K562 (cell line): ENCODE measurements at regions not wholly inside any gene's neighbourhood (a gene's known extent, or its start where the extent isn't known, plus 50 kb on each side); places are given as distances from the start of the nearest gene placed in this dataset.

ENCODE experiments used
- ATAC-seq: fragments of 200-7000 bp; cut with Tn5 transposase; 3 replicates; pipeline ENCODE4 v1.9.1; 2020; ENCODE audit warnings: moderate library complexity
- BruUV-seq: library from RNA; stranded (reverse); fragments of 400-500 nt; replicated peaks from 2 replicates; lab custom pipeline; 2021; lab: Mats Ljungman, UMichigan
- CTCF ChIA-PET: fragments of 300-600 bp; formaldehyde crosslinking; extraction: SDS; loops from one replicate; lab custom pipeline; 2021; ENCODE audit warnings: low intra/inter-chr PET ratio; lab: Yijun Ruan, JAX
- POLR2A ChIA-PET: fragments of 300-600, 350-650 bp; sonication (Branson Sonifier 250); formaldehyde crosslinking; extraction: SDS; loops from one replicate; lab custom pipeline; 2021; ENCODE audit warnings: antibody characterized with exemption, inconsistent platforms; lab: Yijun Ruan, JAX
- DNase-seq, 4 experiments: peaks; one replicate each; pipeline versions ENCODE4 v3.0.0 to v3.0.0-alpha.2; 2011 to 2018; ENCODE audit warnings: low spot score in 3 of 4, mixed read lengths in 3 of 4; ENCODE audit errors: extremely low read depth in 1 of 4
- FAIRE-seq: peaks from 2 replicates; lab custom pipeline; 2011; peaks lifted over from hg19 to GRCh38; lab: Jason Lieb, UNC
- H2AFZ ChIP-seq: 2 replicates; pipeline ENCODE4 v1.6.0; 2011; ENCODE audit warnings: low read depth, low read length, control low read depth, inconsistent platforms
- H3K27ac ChIP-seq: fragments of 200-600 bp; 3 replicates; pipeline ENCODE4 v1.8.0; 2011; ENCODE audit warnings: low read depth, mild to moderate bottlenecking, control low read depth, inconsistent platforms, low read length, moderate library complexity, mixed read lengths; ENCODE audit errors: extremely low read depth
- H3K27me3 ChIP-seq, 2 experiments: fragments of 300-600 bp in 1 of 2; 2 replicates in 1 of 2; 3 replicates in 1 of 2; pipeline versions ENCODE4 v1.6.0 to v1.8.0; 2011; ENCODE audit warnings: inconsistent platforms in 2 of 2, low read length in 2 of 2, mild to moderate bottlenecking in 1 of 2, mixed read lengths in 1 of 2, moderate library complexity in 1 of 2; ENCODE audit not compliant: control insufficient read depth in 2 of 2, insufficient read depth in 2 of 2
- H3K36me3 ChIP-seq: fragments of 300-600 bp; 3 replicates; pipeline ENCODE4 v1.8.0; 2011; ENCODE audit warnings: mild to moderate bottlenecking, low read length, inconsistent platforms; ENCODE audit not compliant: control insufficient read depth, insufficient read depth
- H3K4me1 ChIP-seq, 2 experiments: fragments of 200-600 bp in 1 of 2; replicated peaks in 1 of 2; 2 replicates in 1 of 2; 3 replicates in 1 of 2; pipeline versions ENCODE4 v1.5.1 to v1.8.0; 2011; ENCODE audit warnings: inconsistent platforms in 2 of 2, low read length in 2 of 2, mild to moderate bottlenecking in 1 of 2, mixed read lengths in 1 of 2, moderate library complexity in 1 of 2; ENCODE audit not compliant: control insufficient read depth in 2 of 2, insufficient read depth in 2 of 2
- H3K4me2 ChIP-seq: 2 replicates; pipeline ENCODE4 v1.6.1; 2011; ENCODE audit warnings: low read length, control low read depth, inconsistent platforms, mixed read lengths; ENCODE audit not compliant: insufficient read depth
- H3K4me3 ChIP-seq: fragments of 200-600 bp; sonication (generic), shearing (Covaris generic); 2 replicates; pipeline ENCODE4 v1.5.1; 2016; ENCODE audit warnings: control low read depth, inconsistent platforms
- H3K79me2 ChIP-seq: fragments of 200-600 bp; 3 replicates; pipeline ENCODE4 v1.8.0; 2011; ENCODE audit warnings: low read length, inconsistent platforms; ENCODE audit not compliant: control insufficient read depth, insufficient read depth
- H3K9ac ChIP-seq, 2 experiments: 2 replicates each; pipeline versions ENCODE4 v1.6.0 to v1.6.1; 2011; ENCODE audit warnings: low read depth in 2 of 2, low read length in 2 of 2, control low read depth in 1 of 2, inconsistent platforms in 1 of 2, mild to moderate bottlenecking in 1 of 2, mixed read lengths in 1 of 2; ENCODE audit not compliant: insufficient read depth in 1 of 2
- H3K9me1 ChIP-seq: one replicate; pipeline ENCODE4 v1.6.0; 2011; ENCODE audit warnings: inconsistent platforms, mild to moderate bottlenecking, low read length, moderate library complexity; ENCODE audit not compliant: control insufficient read depth, insufficient read depth
- H3K9me3 ChIP-seq: replicated peaks from 2 replicates; pipeline ENCODE4 v1.5.1; 2011; ENCODE audit warnings: low read depth, low read length, inconsistent platforms; ENCODE audit not compliant: control insufficient read depth, insufficient read depth
- H4K20me1 ChIP-seq: replicated peaks from 2 replicates; pipeline ENCODE4 v1.6.1; 2011; ENCODE audit warnings: low read length, inconsistent platforms, mixed read lengths; ENCODE audit not compliant: control insufficient read depth, insufficient read depth
- BRD9 ChIP-seq: fragments of 450-650 bp; IDR thresholded peaks from 2 replicates; pipeline ENCODE4 v1.6.1; 2018; ENCODE audit warnings: low read depth; ENCODE audit not compliant: partially characterized antibody
- CHCHD3 ChIP-seq: fragments of 250-450 bp; sonication (Bioruptor Pico); IDR thresholded peaks from 2 replicates; pipeline ENCODE4 v2.1.2; 2022; ENCODE audit warnings: mild to moderate bottlenecking
- GTF2A2 ChIP-seq: IDR thresholded peaks from 2 replicates; pipeline ENCODE4 v1.6.1; 2016; ENCODE audit warnings: mild to moderate bottlenecking, missing genetic modification characterization, missing compliant biosample characterization
- JUND ChIP-seq, 2 experiments: IDR thresholded peaks; 2 replicates in 1 of 2; 3 replicates in 1 of 2; pipeline ENCODE4 v1.6.1; 2011; ENCODE audit warnings: borderline replicate concordance in 2 of 2, low read depth in 2 of 2, low read length in 2 of 2, improper control_type of control experiment in 1 of 2, missing biosample characterization in 1 of 2, missing genetic modification characterization in 1 of 2, missing genetic modification reagents in 1 of 2
- POLR2G ChIP-seq: fragments of 200-400 bp; formaldehyde crosslinking; IDR thresholded peaks from 2 replicates; pipeline ENCODE4 v1.6.1; 2017; ENCODE audit warnings: low read depth, mild to moderate bottlenecking, antibody characterized with exemption, low read length, moderate library complexity
- PRPF4 ChIP-seq: fragments of 200-400 bp; formaldehyde crosslinking; IDR thresholded peaks from one replicate; pipeline ENCODE4 v1.6.1; 2017; ENCODE audit warnings: low read length, low read depth, mild to moderate bottlenecking; ENCODE audit not compliant: insufficient read depth, poor library complexity, severe bottlenecking
- PTTG1 ChIP-seq: fragments of 450-650 bp; IDR thresholded peaks from 2 replicates; pipeline ENCODE4 v1.6.1; 2016; ENCODE audit warnings: low read depth, mild to moderate bottlenecking, missing genetic modification characterization, missing compliant biosample characterization
- STAT5A ChIP-seq: IDR thresholded peaks from 2 replicates; pipeline ENCODE4 v1.6.1; 2012; ENCODE audit warnings: low read length, inconsistent platforms, borderline replicate concordance
- ZNF561 ChIP-seq: fragments of 450-650 bp; formaldehyde crosslinking; conservative IDR thresholded peaks from 2 replicates; pipeline ENCODE4 v1.4.0; 2020; ENCODE audit warnings: mild to moderate bottlenecking, moderate library complexity
- WGBS: fragments of 100-300 bp; shearing (Covaris generic); methylation state at CpG from one replicate; pipeline ENCODE4 v1.1.6; 2016; ENCODE audit warnings: low coverage, mixed read lengths; ENCODE audit not compliant: insufficient coverage; ENCODE audit errors: missing lambda C conversion rate; 5-methylcytosine and 5-hydroxymethylcytosine counted together
- in situ Hi-C: fragments of 300-500 bp; cut with MboI; formaldehyde crosslinking; loops from 4 replicates; pipeline ENCODE4 v1.15.0; 2018; ENCODE audit warnings: inconsistent platforms, mixed read lengths
- intact Hi-C: fragments of 100-400 bp; cut with micrococcal nuclease; formaldehyde crosslinking; loops from 2 replicates; pipeline ENCODE4 v1.14.2; 2022

DNA sequence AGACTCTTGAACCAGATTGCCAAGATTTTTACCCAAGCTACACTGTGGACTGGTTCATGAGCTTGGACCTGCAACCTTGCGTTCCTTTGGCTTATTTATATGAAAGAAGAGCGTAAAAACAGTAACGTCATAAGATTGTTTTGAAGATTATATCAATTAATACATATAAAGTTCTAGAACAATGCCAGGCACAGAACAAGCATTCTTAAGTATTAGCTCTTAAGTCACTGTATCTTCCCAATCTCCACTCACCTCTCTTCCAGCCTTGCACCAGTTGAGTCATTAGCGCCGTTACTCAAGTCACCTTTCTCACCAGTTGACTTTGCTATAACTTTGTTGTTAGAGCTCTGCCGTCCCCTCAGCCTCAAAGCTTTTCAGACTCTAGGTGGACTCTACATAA, 415.7 kb downstream of the PLK2 start:
- BruUV-seq: no TSS peak
- POLR2A ChIA-PET: no interaction called here
- H4K20me1 ChIP-seq: no peaks in the 10 kb centered on the region
- no peaks in the 10 kb centered on the region for H3K9me1 ChIP-seq
- no peaks in the 10 kb centered on the region for H3K27me3 ChIP-seq
- no peak overlapping the region for H3K4me3 ChIP-seq
- DNase-seq: peak in 1 of 4 experiments; percentile 19
- CTCF ChIA-PET: no interaction called here
- intact Hi-C loops: no loop called here
- in situ Hi-C loops: no loop called here
- H3K4me2 ChIP-seq: no peak overlapping the region
- H3K79me2 ChIP-seq: no peaks in the 10 kb centered on the region
- H3K4me1 ChIP-seq: peaks cover 0 to 22% of the 10 kb centered on the region in 2 experiments; a peak in 2 of 5 replicates
- 7% methylated on average over 6 of the region's 6 CpGs for WGBS
- H3K9me3 ChIP-seq: 0 out of 2 replicates have a peak, but pooled peaks cover 1% of the 10 kb centered on the region
- H3K27ac ChIP-seq: peak overlapping the region; percentile 75; the same call in 1 of the 3 replicates
- H3K36me3 ChIP-seq: no peaks in the 10 kb centered on the region
- FAIRE-seq: peak; percentile 56
- TF ChIP-seq CHCHD3 (CRISPR knock-in tag) (no peak), BRD9 (no peak), PRPF4 (no peak), ZNF561 (CRISPR knock-in tag) (no peak), STAT5A (no peak), GTF2A2 (no peak), JUND (IDR thresholded peaks at IDR 0.05; ENCODE audit: borderline replicate concordance, low read depth, low read length) (no peak), JUND (tag; IDR thresholded peaks at IDR 0.05; ENCODE audit: borderline replicate concordance, low read depth, low read length) (no peak), POLR2G (no peak), PTTG1 (tag) (no peak)
- TF ChIP-seq, all 486 proteins: peak for 0
- Histone ChIP-seq H3K9ac (no peak overlapping the region), H2AFZ (peak overlapping the region; percentile 38; the same call in 1 of the 2 replicates)
- no peak for ATAC-seq
